NCI-H82 treated with DMSO at 0.1 percent for 48 hours (cell line): ENCODE measurements at regions not wholly inside any gene's neighbourhood (a gene's known extent, or its start where the extent isn't known, plus 50 kb on each side); places are given as distances from the start of the nearest gene placed in this dataset.
"Not testable (repeated sequence)": the region's sequence is repeated elsewhere in the genome, so short reads cannot be mapped to it uniquely, and the experiment has no call there.

Source experiments
- DNase-seq: peaks from one replicate; lab custom pipeline; 2025; ENCODE audit not compliant: unreplicated experiment; lab: John Stamatoyannopoulos, UW

- DNase-seq, result no peak
Observed at GRCh38 chr5:92543201-92543600, 1037.8 kb downstream of the NR2F1-AS1 start.

GRCh38 chr5:92542017-92542416, 1039.0 kb downstream of the NR2F1-AS1 start:
- DNase-seq, result not testable (repeated sequence)

GRCh38 chr5:92527311-92528078, 1053.5 kb downstream of the NR2F1-AS1 start:
- DNase-seq, result no peak

GRCh38 chr5:92525131-92525530, 1055.9 kb downstream of the NR2F1-AS1 start:
- DNase-seq, result no peak

- DNase-seq, result no peak
Observed at GRCh38 chr5:92519811-92520632, 1061.0 kb downstream of the NR2F1-AS1 start.

- DNase-seq, result peak; percentile 1
Observed at GRCh38 chr5:92518318-92518904, 1062.6 kb downstream of the NR2F1-AS1 start.

GRCh38 chr5:92514896-92515295, 1066.1 kb downstream of the NR2F1-AS1 start:
- DNase-seq, result no peak

GRCh38 chr5:92513067-92513466, 1068.0 kb downstream of the NR2F1-AS1 start:
- DNase-seq, result no peak

- DNase-seq, result no peak
Observed at GRCh38 chr5:92508271-92508670, 1072.7 kb downstream of the NR2F1-AS1 start.

GRCh38 chr5:92505925-92506324, 1075.1 kb downstream of the NR2F1-AS1 start:
- no peak for DNase-seq

- DNase-seq, result no peak
Observed at GRCh38 chr5:92505145-92505544, 1075.9 kb downstream of the NR2F1-AS1 start.

GRCh38 chr5:92504346-92504745, 1076.7 kb downstream of the NR2F1-AS1 start:
- DNase-seq, result no peak

- DNase-seq, result no peak
Observed at GRCh38 chr5:92500752-92501151, 1080.3 kb downstream of the NR2F1-AS1 start.

- DNase-seq, result no peak
Observed at GRCh38 chr5:92496545-92496944, 1084.5 kb downstream of the NR2F1-AS1 start.

- DNase-seq, result no peak
Observed at GRCh38 chr5:92494508-92494907, 1086.5 kb downstream of the NR2F1-AS1 start.

GRCh38 chr5:92492908-92493307, 1088.1 kb downstream of the NR2F1-AS1 start:
- no peak for DNase-seq

- DNase-seq, result no peak
Observed at GRCh38 chr5:92484484-92484883, 1096.5 kb downstream of the NR2F1-AS1 start.

- DNase-seq, result no peak
Observed at GRCh38 chr5:92472981-92473566, 1090.0 kb upstream of the ARRDC3 start.

GRCh38 chr5:92471861-92472260, 1088.7 kb upstream of the ARRDC3 start:
- no peak for DNase-seq

GRCh38 chr5:92470770-92471169, 1087.7 kb upstream of the ARRDC3 start:
- DNase-seq, result no peak

GRCh38 chr5:92468295-92468694, 1085.2 kb upstream of the ARRDC3 start:
- no peak for DNase-seq
